Tongue (tissue), 1 donor: ENCODE measurements at regions not wholly inside any gene's neighbourhood (a gene's known extent, or its start where the extent isn't known, plus 50 kb on each side); places are given as distances from the start of the nearest gene placed in this dataset.
A peak's percentile ranks its signal among the peaks of the same experiment; 100 is the strongest.
"Not testable (repeated sequence)": the region's sequence is repeated elsewhere in the genome, so short reads cannot be mapped to it uniquely, and the experiment has no call there.

ENCODE experiments used
- DNase-seq: peaks from one replicate; pipeline ENCODE4 v3.0.0-alpha.2; 2015

DNA sequence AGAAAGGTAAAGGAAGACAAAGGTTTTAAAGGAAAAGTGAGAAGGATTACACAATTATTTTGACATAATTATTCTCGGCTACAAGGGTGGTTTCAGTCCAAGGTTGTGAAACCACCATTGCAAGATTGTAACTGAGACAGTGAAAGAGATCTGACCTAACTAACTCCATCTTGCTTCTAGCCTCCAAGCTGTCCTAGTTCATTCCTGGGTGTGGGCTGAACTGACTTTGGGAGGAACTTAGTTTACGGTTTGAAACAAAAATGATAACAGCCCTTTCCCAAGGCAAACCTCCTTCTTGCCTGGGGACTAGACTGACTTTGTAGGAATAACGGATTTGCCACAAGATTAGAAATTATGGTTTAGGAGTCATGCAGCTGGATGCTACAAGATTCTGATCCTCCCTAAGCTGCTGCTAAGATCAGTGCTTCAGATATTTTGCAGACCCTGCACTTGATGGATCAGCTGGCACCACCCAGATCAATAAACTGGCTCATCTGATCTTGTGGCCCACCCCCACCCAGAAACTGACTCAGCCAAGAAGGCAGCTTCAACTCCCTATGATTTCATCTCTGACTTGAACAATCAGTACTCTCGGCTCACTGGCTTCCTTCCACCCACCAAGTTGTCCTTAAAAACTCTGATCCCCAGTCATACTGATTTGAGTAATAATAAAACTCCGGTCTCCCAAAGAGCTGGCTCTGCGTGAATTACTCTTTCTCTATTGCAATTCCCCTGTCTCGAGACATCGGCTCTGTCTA is 57.7 kb upstream of the AADACL2 start:
- no peak for DNase-seq

DNA sequence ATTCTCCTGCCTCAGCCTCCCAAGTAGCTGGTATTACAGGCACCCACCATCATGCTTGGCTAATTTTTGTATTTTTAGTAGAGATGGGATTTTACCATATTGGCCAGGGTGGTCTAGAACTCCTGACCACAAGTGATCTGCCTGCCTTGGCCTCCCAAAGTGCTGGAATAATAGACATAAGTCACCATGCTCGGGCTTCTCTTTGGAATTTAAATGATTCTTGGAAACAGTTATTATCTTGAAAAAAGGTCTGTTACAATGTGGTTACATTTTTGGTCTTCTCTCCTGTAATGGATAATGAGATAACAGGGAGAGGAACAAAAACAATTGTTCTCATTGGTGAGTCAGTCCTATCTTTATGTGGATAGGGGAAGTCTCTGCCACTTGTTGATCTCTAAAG is 59.8 kb upstream of the AADACL2 start:
- no peak for DNase-seq

DNA sequence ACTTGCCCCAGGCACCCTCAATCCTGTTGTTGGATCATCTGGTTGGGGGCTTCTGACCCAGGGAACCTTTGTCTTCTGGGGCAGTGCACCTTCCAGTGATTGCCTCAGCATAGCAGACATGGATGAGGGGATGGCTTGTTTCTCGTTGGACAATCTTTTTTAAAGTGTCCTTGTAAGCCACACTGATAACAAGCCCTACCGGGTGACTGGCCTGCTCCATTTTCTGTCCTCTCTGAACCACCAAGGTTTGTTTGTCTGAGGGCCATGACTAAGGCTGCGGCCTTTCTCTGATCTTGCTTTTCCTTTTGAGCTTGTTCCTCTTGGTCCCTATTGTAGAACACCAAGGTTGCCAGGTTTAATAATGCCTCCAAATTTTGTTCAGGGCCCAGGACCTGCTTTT is 66.0 kb upstream of the AADACL2 start:
- not testable (repeated sequence) for DNase-seq

DNA sequence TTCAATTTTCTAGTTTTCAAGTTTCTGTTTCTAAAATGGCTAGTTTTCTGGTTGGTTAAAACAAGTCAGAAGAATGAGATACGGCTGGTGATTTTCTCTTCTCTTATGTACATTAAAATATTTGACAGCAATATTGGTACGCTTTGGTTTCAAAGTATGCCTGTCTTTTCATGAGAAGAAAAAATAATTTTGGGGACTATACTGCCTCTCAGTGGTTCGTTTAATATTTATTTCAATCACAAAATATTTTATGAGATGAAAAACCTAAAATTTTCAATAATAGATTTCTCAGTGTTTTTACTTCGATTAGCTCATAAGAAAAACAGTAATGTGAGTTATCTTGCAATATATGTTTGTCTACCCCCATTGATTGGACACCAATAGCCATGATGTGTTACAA is 72.8 kb upstream of the AADACL2 start:
- peak; percentile 15 for DNase-seq

DNA sequence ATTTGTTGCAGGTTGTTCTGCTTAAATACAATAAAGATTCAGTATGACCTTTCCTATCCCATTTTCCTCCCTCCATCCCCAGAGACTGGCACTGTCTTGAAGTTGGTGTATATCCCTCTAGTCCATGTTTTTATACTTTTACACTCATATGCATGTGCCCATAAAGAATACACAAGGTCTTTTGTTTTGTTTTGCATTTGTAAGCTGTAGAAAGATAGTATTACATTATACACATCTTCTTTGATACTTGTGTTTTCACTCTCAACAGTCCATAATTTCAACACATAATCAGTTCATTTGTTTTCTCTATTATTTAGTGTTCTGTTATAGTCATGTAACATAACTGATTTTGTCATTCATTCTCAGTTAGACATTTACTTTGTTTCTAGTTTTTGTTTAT is 88.7 kb upstream of the AADACL2 start:
- no peak for DNase-seq

DNA sequence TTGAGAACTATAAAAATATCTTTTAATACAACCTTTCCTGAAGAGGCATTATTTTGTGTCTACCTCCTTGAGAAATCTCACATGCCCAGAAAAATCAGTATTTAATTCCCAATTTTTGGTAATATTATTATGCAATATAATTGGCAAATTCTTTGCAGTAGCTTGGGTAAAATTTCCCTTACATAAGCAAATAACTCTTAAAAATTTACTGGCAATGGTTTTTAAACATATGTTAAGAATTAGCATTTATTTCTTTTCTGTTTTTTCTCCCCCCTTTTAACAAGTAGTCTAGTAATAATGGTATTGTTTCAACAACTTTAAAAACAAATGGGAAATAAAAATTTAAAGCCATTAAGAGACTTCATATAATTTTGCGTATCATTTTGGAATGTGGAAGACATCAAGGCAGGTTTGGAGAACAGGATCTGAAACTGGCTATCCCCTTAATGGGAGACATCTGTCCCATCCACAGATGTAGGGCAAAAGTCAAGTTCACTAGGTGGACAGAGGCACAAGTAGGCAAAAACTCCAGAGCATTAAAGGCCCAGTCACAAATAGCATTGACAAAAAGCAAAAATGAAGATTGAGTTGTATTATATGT is 89.6 kb upstream of the AADACL2 start:
- DNase-seq: no peak

DNA sequence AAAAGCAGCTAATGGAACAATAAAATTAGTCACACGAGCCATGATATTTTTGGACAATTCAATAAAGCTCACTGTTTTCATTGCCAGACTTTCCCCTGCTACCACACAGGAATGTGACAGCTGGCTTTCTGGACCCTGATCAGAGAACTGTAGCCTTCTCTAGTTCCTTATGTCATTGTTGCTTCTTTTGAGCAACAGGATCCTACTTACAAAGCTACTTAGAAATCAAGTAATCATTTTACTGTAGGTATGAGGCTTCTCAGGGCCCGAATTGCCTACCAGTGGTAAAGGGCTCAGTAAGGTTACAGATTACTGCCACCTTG is 94.3 kb upstream of the AADACL2 start:
- DNase-seq: peak; percentile 66

DNA sequence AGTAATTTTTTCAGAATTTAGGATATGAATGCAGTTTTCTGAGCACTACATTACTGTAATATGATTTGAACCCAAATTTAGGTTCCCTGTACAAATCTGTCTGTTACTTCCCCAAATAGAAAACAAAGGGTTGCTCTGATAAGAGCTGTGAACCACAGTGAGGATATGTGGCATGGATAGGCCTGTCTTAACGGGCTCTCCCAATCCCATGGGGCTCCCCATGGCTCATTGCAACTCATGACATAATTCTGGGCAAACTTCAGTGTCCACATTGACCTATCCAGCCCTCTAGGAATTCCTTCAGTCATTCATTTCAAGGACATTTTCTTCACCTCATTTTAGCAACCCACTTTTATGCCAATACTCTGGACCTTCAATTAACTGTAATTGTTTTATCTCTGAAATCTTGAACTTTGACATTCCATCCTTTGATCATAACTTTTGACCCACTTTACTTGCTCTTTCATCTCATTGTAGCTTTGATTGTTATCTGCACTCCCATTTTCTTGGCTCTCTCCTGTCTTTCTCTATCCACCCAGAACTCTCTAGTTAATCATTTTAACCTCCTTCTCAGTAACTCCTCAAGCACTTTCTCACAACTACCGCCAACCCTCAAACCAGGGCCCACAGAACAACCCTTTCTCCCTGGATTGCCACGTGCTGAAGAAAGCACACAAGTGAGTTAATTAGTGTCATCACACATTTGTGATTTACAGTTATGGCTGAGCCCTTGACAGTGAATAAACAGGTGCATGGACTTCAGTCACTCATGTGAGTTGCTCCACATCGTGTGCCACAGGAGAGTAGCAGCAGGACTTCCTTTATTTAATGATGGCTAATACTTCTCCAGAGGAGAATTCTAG is 94.9 kb upstream of the AADACL2 start:
- DNase-seq: no peak

DNA sequence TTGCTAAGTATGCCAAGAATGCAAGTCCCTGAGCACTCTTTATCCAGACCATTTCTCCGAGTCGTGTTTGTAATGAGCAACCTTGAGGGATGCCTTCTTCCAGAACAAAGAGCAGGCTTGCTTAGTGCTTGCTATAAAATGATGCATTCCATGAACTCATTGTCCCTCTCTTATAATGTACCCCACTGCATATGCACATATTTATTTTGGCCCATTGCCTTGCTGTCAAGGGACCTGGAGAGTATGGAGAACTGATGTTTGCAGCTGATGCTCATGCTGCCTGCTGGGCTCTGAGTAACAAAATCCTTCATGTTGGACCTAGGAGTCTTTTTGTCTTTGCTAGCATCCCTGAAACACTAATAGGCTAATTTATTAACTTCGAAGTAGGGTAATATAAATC is 97.8 kb upstream of the AADACL2 start:
- no peak for DNase-seq

DNA sequence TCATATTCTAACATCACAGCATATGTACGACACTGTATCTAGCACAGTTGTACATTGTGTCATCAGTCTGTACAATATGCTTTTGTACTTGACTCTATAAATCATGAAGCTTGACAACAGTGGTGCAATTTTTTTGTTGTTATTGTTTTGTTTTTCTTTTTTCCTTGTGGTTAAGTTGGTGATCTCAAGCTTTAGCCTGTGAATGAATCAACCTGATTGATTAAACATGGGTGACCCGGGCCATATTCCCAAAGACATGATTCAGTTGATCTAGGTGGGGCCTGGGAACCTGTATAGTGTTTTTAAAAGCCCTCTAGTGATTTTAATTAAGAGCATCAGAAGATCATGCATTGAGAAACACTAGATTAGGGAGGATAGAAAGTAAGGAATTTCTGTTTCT is 101.8 kb upstream of the AADACL2 start:
- DNase-seq: no peak

DNA sequence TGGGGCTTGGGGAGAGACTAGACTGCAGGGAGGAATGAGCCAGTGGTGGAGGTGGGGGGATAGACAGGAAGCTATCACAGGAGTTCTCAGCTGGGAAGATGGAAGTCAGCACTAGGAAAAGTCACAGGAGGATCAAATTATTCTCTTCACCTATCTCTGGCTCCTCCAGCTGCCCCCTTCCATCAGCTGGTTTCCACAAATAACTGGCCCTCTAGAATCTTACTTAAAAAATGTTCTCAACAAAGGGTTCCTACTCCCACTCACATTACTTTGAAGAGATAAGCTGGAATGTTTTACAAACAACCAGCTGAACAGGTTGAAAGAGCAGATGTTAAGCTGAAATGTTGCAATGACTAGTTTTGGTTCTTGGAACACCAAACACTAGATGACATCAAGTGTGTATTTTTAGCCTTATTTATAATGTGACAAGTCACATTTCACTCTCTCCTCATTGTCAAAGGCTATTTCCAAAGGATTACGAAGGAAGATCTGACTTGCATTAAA is 102.7 kb upstream of the AADACL2 start:
- peak; percentile 64 for DNase-seq

DNA sequence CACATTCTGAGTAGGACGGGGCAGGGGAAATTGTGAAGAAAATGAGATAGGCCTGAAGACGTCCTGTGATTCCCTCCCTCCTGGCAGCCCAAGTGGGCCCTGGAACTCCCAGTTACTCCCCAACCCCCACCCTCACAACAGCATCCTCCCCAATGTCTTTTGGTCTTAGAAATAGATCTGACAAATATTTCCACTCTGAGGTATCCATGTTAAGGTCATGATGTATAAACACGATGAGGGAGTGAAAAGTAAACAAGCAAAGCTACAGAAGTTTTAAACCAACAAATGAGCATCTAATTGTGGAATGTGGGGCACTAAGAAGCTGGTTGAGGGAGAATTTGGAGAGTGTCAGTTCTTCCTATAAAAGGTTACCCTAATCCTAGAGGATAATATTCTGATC is 103.7 kb upstream of the AADACL2 start:
- DNase-seq: no peak

DNA sequence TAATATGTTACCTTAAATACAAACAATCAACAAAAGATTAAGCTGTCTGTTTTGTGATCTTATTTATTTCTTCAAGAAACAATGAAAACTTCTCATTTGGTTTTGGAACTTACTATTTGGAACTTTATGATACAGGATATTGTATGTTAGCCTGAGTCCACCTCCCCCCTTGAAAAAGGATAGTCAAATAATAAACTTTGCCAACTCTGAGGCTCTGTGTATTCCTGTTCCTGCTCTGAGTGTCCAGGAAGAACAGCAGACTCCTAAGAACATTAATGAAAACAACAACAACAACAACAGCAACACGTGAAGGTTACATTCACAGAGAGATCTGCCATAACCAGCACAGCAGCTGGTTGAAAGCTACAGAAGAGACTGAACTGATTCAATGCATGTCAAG is 108.1 kb upstream of the AADACL2 start:
- no peak for DNase-seq

DNA sequence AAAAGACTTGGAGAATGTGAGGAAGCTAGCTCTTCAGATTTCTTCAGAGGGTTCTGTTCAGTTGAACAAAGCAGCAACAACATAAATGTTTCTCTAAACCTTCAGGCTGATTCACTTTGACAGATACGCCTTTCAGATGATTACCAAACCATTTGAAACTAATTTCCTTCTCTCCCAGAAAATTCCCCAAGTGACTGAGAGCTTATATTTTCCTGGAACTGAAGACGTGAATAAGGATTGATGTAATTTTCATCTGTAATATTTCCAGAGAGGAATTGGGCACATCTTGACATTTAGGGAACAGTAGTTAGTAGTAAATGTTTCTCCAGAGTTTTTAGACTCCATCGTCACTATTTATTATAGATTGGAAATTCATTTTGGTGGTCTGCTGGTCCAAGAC is 108.6 kb upstream of the AADACL2 start:
- peak; percentile 50 for DNase-seq

DNA sequence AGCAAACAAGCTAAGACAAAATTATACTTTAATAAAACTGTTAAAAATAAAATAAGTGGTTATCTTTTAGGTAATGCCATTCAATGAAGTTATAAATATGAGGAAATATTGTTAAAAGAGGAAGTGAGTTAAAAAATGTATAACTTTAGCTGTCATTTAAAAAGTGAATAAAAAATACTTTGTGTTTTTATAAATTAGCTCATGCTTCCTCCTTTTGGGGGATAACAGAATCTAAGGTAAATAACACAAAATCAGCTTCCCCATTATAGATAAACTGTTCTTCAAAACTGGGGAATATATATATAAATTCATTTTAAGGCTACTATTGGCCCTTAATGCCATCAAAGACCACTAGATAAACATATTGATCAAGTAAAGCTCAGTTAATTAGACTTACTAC is 113.7 kb upstream of the AADACL2 start:
- no peak for DNase-seq

DNA sequence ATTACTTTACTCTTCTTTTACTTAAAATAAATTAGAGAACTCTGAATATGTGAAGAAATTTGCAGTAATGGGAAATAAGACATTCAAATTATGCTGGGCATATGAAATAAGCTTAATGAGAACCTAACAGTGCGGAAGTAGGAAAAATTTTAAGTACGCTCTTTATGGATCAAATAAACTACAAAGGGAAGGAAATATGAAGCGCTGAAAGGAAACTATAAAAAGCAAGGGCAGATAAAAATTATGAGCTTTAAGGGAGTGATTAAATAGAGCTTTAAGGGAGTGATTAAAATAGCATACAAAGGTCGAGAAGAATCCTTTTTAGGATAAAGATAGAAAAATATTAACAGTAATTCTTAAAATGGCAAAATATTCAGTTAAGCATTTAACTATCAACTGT is 118.3 kb upstream of the AADACL2 start:
- DNase-seq: no peak

DNA sequence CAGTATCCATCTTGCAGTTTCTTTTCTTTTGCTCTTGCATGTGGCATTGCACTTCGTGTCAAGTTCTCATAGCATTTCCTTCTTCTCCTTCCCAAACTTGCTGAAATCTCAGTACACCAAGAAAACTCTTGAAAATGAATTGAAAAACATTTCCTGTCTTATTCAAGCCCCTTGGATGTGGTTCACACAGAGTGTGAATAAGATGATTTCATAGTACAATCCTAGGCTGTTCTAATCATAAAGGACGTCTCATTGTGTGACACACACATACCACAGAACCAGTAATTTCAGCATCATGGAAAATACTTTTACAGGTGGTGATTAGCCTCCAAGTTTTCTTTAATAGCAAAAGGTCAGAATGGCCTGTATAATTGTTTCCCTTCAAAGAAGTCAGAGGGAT is 121.6 kb upstream of the AADACL2 start:
- no peak for DNase-seq

DNA sequence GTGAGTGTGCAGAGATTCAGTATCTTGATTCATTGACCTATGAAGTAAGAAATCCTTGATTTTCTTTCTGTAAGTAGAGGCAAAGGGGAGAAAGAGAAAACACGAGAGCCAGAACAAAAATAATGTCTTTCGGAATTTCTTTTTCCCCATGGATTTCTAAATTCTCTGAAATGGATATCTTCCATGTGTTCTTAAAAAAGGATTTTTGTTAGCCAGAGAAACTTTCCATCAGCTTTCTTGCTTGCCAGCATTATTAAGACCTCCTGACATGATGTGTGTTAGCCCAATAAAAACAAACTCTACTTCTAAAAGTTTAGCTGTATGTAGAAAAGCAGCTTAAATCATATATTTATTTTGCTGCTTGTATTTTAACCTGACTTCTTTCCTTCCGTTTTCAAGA is 122.3 kb upstream of the AADACL2 start:
- peak; percentile 23 for DNase-seq

DNA sequence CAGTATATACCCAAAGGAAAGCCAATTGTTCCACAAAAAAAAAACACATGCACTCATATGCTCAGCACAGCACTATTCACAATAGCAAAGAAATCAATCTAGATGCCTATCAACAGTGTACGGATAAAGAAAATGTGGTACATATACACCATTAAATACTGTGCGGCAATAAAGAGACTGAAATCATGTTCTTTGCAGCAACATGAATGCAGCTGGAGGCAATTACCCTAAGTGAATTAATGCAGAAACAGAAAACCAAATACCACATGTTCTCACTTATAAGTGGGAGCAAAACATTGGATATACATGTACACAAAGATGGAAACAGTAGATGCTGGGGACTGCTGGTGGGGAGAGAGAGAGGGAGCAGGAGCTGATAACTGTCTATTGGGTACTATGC is 124.2 kb upstream of the AADACL2 start:
- no peak for DNase-seq

DNA sequence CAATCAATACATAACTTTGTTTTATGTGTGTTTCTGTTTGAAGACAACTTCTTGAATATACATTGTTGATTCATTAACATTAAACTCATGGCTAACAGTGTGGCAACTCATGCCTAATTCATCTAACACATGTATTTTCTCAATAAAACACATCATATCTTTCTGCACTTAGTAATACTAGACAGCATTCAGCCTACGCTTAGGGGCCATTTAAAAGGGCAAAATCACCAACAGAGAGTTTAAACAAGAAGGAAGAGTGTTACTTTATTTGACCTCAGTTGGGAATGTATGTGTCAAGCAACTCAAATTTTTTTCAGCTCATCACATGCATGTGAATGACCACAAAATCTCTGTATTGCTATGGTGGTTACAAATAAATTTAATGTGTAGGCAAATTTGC is 128.8 kb upstream of the AADACL2 start:
- no peak for DNase-seq

DNA sequence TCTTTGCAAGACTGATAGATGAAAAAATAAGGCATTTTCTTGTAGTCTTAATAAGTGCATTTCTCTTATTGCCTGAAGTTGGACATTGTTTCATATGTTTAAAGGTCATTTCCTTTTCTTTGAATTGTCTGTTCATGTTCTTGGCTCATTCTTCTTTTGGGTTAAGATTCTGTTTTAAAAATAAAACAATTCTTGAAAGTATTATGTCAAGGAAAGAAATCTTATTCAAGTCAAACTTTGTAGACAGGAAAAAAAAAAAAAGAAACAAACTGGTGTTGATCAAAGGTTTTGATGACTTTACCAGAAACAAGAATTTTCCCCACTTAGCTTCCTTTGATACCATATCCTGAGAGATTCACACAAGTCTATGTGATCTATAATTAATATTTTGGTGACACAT is 132.9 kb upstream of the AADACL2 start:
- DNase-seq: no peak

DNA sequence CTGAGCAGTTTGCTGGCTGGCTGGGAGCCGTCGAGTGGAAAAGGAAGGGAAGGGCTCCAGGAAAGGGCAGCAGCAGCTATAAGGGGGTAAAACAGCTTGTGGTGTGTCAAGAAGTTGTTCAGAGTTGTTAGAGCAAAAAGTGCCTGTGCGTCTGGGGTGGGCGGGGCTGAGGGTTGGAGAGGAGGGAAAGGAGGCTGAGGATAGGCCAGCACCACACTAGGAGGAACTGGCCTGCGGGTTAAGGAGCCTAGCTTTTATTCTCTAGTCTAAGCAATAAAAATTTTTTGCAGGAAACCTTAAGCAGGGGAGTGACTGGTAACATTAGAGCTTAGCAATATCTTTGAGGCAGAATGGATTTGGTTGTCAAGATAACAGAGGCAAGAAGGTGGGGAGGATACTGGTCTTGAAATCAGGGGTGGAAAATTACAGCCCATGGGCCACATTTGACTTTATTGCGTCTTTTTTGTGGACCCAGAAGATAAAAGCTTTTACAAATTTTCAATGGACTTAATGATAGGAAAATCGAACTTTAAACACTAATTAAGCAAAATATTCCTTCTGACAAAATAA is 134.5 kb upstream of the AADACL2 start:
- DNase-seq: no peak

DNA sequence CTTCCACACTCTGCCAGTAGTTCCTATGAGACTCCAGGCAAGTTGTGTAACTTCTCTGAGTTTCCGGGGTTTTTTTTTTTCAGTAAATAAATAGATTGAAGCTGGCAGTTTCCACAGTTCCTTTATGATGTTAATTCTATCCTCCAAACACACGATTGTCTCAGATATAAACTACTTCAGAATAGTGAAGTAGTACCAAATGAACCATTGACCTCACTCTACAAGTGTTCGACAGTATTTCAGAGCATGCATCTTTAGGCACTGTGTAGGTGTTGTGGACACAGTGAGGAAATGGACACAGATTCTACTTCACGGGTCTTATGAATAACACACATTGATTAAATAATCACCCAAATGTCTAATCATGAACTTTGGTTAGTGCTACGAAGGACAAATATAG is 136.1 kb upstream of the IGSF10 start:
- DNase-seq: no peak
